Smooth muscle cell (in vitro differentiated cells): ENCODE measurements at regions not wholly inside any gene's neighbourhood (a gene's known extent, or its start where the extent isn't known, plus 50 kb on each side); places are given as distances from the start of the nearest gene placed in this dataset.

Experiments used
- DNase-seq: peaks from one replicate; lab custom pipeline; 2025; ENCODE audit not compliant: unreplicated experiment; lab: John Stamatoyannopoulos, UW
- H2AFZ ChIP-seq: fragments of 200-600 bp; sonication (generic); 2 replicates; pipeline ENCODE4 v1.6.0; 2016; ENCODE audit warnings: antibody characterized with exemption, low read depth, mild to moderate bottlenecking
- H3F3A ChIP-seq: fragments of 200-600 bp; sonication (generic); 2 replicates; pipeline ENCODE4 v1.6.0; 2017; ENCODE audit warnings: antibody characterized with exemption, low read depth
- H3K27ac ChIP-seq: fragments of 200-600 bp; sonication (generic); 2 replicates; pipeline ENCODE4 v1.5.1; 2016; ENCODE audit warnings: low read depth, mild to moderate bottlenecking
- H3K27me3 ChIP-seq: fragments of 200-600 bp; sonication (generic); 2 replicates; pipeline ENCODE4 v1.6.1; 2016; ENCODE audit warnings: low read depth, mild to moderate bottlenecking
- H3K36me3 ChIP-seq: fragments of 200-600 bp; sonication (generic); 2 replicates; pipeline ENCODE4 v1.5.1; 2016; ENCODE audit warnings: low read depth
- H3K4me1 ChIP-seq: fragments of 200-600 bp; sonication (generic); 2 replicates; pipeline ENCODE4 v1.5.1; 2016; ENCODE audit warnings: low read depth
- H3K4me2 ChIP-seq: fragments of 200-600 bp; sonication (generic); 2 replicates; pipeline ENCODE4 v1.6.0; 2016; ENCODE audit warnings: mild to moderate bottlenecking
- H3K4me3 ChIP-seq: fragments of 200-600 bp; sonication (generic); 2 replicates; pipeline ENCODE4 v1.5.1; 2016; ENCODE audit warnings: mild to moderate bottlenecking
- H3K79me2 ChIP-seq: fragments of 200-600 bp; sonication (generic); 2 replicates; pipeline ENCODE4 v1.6.0; 2016; ENCODE audit warnings: low read depth, mild to moderate bottlenecking
- H3K9ac ChIP-seq: fragments of 200-600 bp; sonication (generic); 2 replicates; pipeline ENCODE4 v1.6.0; 2016; ENCODE audit warnings: low read depth
- H3K9me3 ChIP-seq: fragments of 200-600 bp; sonication (generic); replicated peaks from 2 replicates; pipeline ENCODE4 v1.5.1; 2016; ENCODE audit warnings: low read depth
- H4K20me1 ChIP-seq: fragments of 200-600 bp; sonication (generic); 2 replicates; pipeline ENCODE4 v1.6.0; 2016; ENCODE audit warnings: low read depth
- WGBS: methylation state at CpG from one replicate; pipeline ENCODE4 v1.1.7; 2016; ENCODE audit warnings: low lambda C conversion rate; 5-methylcytosine and 5-hydroxymethylcytosine counted together
- TF ChIP-seq, protein P1 (sequence below): fragments of 200-600 bp; sonication (generic); IDR thresholded peaks from 2 replicates; pipeline ENCODE4 v1.5.1; 2017; ENCODE audit warnings: borderline replicate concordance, mild to moderate bottlenecking, antibody characterized with exemption; ENCODE audit not compliant: insufficient read depth, poor library complexity, severe bottlenecking

DNA sequence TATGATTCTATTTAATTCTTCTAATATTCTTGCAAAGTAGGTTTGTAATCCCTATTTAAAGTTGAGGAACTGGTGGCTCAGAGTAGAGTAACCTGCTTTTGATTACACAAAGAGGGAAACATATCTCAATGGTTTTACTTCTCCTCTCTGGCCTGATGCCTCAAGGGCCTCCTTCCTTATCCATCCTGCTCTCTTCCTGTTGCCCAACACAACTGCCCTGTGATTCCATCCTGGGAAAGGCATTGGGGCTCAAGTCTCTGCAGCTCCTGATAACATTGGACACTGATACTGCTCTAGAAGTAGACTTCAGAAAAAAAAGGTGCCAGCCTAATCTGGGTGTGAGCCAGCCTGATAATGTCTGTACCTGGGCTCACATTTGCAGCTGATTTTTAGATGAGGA lies 75.8 kb downstream of the RDH14 start:
- H3K4me2 ChIP-seq = no peak overlapping the region
- H3K27me3 ChIP-seq = no peaks in the 10 kb centered on the region
- H4K20me1 ChIP-seq = no peaks in the 10 kb centered on the region
- H2AFZ ChIP-seq = no peak overlapping the region
- no peak overlapping the region for H3K9ac ChIP-seq
- H3K27ac ChIP-seq = no peak overlapping the region
- H3K9me3 ChIP-seq = no peaks in the 10 kb centered on the region
- H3K4me1 ChIP-seq = no peaks in the 10 kb centered on the region
- DNase-seq = no peak
- H3F3A ChIP-seq = no peaks in the 10 kb centered on the region
- no peaks in the 10 kb centered on the region for H3K36me3 ChIP-seq
- H3K4me3 ChIP-seq = no peak overlapping the region
- H3K79me2 ChIP-seq = no peaks in the 10 kb centered on the region
- TF ChIP-seq, protein P1, sequence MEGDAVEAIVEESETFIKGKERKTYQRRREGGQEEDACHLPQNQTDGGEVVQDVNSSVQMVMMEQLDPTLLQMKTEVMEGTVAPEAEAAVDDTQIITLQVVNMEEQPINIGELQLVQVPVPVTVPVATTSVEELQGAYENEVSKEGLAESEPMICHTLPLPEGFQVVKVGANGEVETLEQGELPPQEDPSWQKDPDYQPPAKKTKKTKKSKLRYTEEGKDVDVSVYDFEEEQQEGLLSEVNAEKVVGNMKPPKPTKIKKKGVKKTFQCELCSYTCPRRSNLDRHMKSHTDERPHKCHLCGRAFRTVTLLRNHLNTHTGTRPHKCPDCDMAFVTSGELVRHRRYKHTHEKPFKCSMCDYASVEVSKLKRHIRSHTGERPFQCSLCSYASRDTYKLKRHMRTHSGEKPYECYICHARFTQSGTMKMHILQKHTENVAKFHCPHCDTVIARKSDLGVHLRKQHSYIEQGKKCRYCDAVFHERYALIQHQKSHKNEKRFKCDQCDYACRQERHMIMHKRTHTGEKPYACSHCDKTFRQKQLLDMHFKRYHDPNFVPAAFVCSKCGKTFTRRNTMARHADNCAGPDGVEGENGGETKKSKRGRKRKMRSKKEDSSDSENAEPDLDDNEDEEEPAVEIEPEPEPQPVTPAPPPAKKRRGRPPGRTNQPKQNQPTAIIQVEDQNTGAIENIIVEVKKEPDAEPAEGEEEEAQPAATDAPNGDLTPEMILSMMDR = no peak

DNA sequence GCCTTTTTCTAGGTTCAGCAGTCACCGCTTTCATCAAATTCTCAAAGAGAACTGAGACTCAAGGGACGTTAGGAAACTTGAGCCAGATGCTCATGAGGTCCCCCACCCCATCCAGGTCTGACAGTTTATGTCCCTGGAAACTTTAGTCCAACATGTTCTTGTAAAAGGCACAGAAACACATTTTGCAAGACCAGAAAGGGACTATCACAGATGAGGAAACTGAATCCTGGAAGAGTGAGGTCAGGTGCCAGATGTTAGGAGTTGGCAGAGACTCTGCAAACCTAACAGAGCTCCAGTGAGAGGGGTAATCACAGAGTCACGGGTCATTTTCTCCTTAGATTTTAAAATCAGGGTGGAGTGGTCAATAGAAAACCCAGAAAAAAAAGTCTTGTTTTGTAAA lies 76.6 kb downstream of the RDH14 start:
- Histone ChIP-seq H3K36me3 (no peaks in the 10 kb centered on the region), H3K9me3 (no peaks in the 10 kb centered on the region), H3K4me1 (no peaks in the 10 kb centered on the region), H4K20me1 (no peaks in the 10 kb centered on the region), H3F3A (no peaks in the 10 kb centered on the region), H3K4me2 (no peak overlapping the region), H3K4me3 (no peak overlapping the region), H3K27ac (no peak overlapping the region), H2AFZ (no peak overlapping the region), H3K27me3 (no peaks in the 10 kb centered on the region), H3K9ac (no peak overlapping the region), H3K79me2 (no peaks in the 10 kb centered on the region)
- 88% methylated on average over 3 of the region's 3 CpGs for WGBS
- TF ChIP-seq, protein P1 = no peak
- DNase-seq = no peak

DNA sequence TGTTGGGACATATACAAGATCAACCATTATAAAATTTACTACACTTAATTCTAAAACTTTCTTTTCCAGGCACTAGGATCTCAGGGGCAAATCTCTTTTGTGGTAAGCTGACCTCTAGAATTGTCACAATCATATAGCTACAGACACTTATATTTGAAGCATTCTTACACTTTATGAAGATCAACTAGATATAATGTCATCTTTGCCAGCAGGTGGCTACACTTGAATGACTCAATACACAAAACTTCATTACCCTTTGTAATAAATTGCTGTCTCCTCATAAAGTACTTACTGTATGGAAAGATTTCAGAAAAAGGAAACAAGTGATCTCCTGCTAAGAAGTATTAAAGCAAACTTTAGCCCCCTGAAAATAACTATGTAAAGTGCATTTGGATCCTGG lies 77.8 kb downstream of the RDH14 start:
- no peak overlapping the region for H3K4me2 ChIP-seq
- TF ChIP-seq, protein P1 = no peak
- H4K20me1 ChIP-seq = no peaks in the 10 kb centered on the region
- no peaks in the 10 kb centered on the region for H3K79me2 ChIP-seq
- DNase-seq = no peak
- no peaks in the 10 kb centered on the region for H3K27me3 ChIP-seq
- no peaks in the 10 kb centered on the region for H3K9me3 ChIP-seq
- no peak overlapping the region for H2AFZ ChIP-seq
- no peak overlapping the region for H3K27ac ChIP-seq
- no peaks in the 10 kb centered on the region for H3K36me3 ChIP-seq
- no peak overlapping the region for H3K9ac ChIP-seq
- H3K4me1 ChIP-seq = no peaks in the 10 kb centered on the region
- H3F3A ChIP-seq = no peaks in the 10 kb centered on the region
- H3K4me3 ChIP-seq = no peak overlapping the region

DNA sequence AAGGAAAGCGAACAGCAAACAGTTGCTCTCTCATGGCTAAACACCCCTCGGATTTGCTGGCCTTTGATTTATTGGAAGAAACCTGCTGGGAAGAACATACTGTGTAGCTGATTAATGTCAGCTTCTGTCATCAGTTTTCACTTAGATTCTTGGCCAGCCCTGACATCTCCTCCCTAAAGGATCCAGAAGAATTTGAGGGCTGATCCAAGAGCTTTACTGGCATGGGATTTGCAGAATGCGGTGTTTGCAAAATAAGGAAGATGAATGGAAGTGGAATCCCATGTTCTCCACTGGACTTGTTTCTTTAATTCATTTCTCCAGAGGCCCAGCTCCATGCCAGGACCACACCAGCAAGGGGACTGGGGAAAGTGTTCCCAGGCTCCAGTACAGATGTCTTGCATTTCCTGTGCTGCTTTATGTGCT lies 80.5 kb downstream of the RDH14 start:
- 58% methylated on average over 3 of the region's 3 CpGs for WGBS
- H3K27ac ChIP-seq = no peak overlapping the region
- TF ChIP-seq, protein P1 = no peak
- no peaks in the 10 kb centered on the region for H4K20me1 ChIP-seq
- no peak for DNase-seq
- H3K4me2 ChIP-seq = no peak overlapping the region
- no peaks in the 10 kb centered on the region for H3K4me1 ChIP-seq
- H3K36me3 ChIP-seq = no peaks in the 10 kb centered on the region
- H3K9ac ChIP-seq = no peak overlapping the region
- no peaks in the 10 kb centered on the region for H3K79me2 ChIP-seq
- no peak overlapping the region for H3K4me3 ChIP-seq
- no peak overlapping the region for H2AFZ ChIP-seq
- no peaks in the 10 kb centered on the region for H3K27me3 ChIP-seq
- H3K9me3 ChIP-seq = no peaks in the 10 kb centered on the region
- H3F3A ChIP-seq = no peaks in the 10 kb centered on the region
